Vagina (tissue), 2 donors: ENCODE measurements at regions not wholly inside any gene's neighbourhood (a gene's known extent, or its start where the extent isn't known, plus 50 kb on each side); places are given as distances from the start of the nearest gene placed in this dataset.

Source experiments
- DNase-seq, 2 donors: peaks; one replicate each; pipeline ENCODE4 v3.0.0-alpha.2; 2017; ENCODE audit errors: extremely low spot score in 2 of 2
- H3K27ac ChIP-seq: fragments of 200-600 bp; sonication (generic); one replicate; pipeline ENCODE4 v1.5.1; 2019
- H3K27me3 ChIP-seq: fragments of 200-600 bp; sonication (generic); one replicate; pipeline ENCODE4 v1.5.1; 2019
- H3K36me3 ChIP-seq, 2 donors: fragments of 200-600 bp; sonication (generic); one replicate each; pipeline ENCODE4 v1.5.1; 2017 to 2019
- H3K4me1 ChIP-seq: fragments of 200-600 bp; sonication (generic); one replicate; pipeline ENCODE4 v1.5.1; 2019
- H3K4me3 ChIP-seq, 2 donors: fragments of 200-600 bp; sonication (generic); 1 replicate in 1 of 2; 2 replicates in 1 of 2; pipeline ENCODE4 v1.5.1; 2016 to 2019
- H3K9me3 ChIP-seq: fragments of 200-600 bp; sonication (generic); one replicate; pipeline ENCODE4 v1.5.1; 2019
- CTCF ChIP-seq, 3 experiments: fragments of 450-650 bp in 2 of 3; fragments of 200-600 bp in 1 of 3; sonication (generic) in 1 of 3; IDR thresholded peaks; one replicate each; pipeline ENCODE4 v1.5.1; 2017 to 2019; ENCODE audit warnings: antibody characterized with exemption in 3 of 3, mild to moderate bottlenecking in 2 of 3, moderate library complexity in 2 of 3
- POLR2A ChIP-seq, 2 donors: fragments of 450-650 bp; IDR thresholded peaks; one replicate each; pipeline ENCODE4 v1.6.1; 2017; ENCODE audit warnings: antibody characterized with exemption in 2 of 2, mild to moderate bottlenecking in 2 of 2, moderate library complexity in 2 of 2
- POLR2AphosphoS5 ChIP-seq, 2 donors: sonication (generic); formaldehyde crosslinking; IDR thresholded peaks; one replicate each; pipeline ENCODE4 v1.9.0; 2017; ENCODE audit warnings: antibody characterized with exemption in 2 of 2, mild to moderate bottlenecking in 2 of 2, low read depth in 1 of 2; ENCODE audit not compliant: insufficient read depth in 1 of 2
- intact Hi-C: fragments of 100-400 bp; cut with DNase I; formaldehyde crosslinking; loops from one replicate; pipeline ENCODE4 v1.15.1; 2023

- Histone ChIP-seq H3K36me3 (no peaks in the 10 kb centered on the region), H3K27me3 (no peaks in the 10 kb centered on the region), H3K4me3 (no peak overlapping the region), H3K9me3 (no peaks in the 10 kb centered on the region), H3K27ac (no peak overlapping the region), H3K4me1 (no peaks in the 10 kb centered on the region)
- intact Hi-C loops, result no loop called here
- TF ChIP-seq POLR2A (IDR thresholded peaks at IDR 0.05) (no peak), POLR2AphosphoS5 (IDR thresholded peaks at IDR 0.05; ENCODE audit: insufficient read depth in 1 of 2, low read depth in 1 of 2) (no peak), CTCF (IDR thresholded peaks at IDR 0.05) (no peak)
- peak in 1 of 2 donors; percentile 92 for DNase-seq
These were observed 109.4 kb upstream of the KCNG1 start for GRCh38 chr20:51132279-51132678.

GRCh38 chr20:51131811-51132210 is 108.9 kb upstream of the KCNG1 start:
- TF ChIP-seq POLR2A (IDR thresholded peaks at IDR 0.05) (no peak), POLR2AphosphoS5 (IDR thresholded peaks at IDR 0.05; ENCODE audit: insufficient read depth in 1 of 2, low read depth in 1 of 2) (no peak), CTCF (IDR thresholded peaks at IDR 0.05) (no peak)
- intact Hi-C loops, result no loop called here
- Histone ChIP-seq H3K27me3 (no peaks in the 10 kb centered on the region), H3K9me3 (no peaks in the 10 kb centered on the region), H3K4me1 (no peaks in the 10 kb centered on the region), H3K27ac (no peak overlapping the region), H3K4me3 (no peak overlapping the region), H3K36me3 (no peaks in the 10 kb centered on the region)
- DNase-seq, result peak in 1 of 2 donors; percentile 28

- H3K27me3 ChIP-seq, result no peaks in the 10 kb centered on the region
- no peak overlapping the region for H3K4me3 ChIP-seq
- peaks cover 9% of the 10 kb centered on the region for H3K4me1 ChIP-seq
- no peak overlapping the region for H3K27ac ChIP-seq
- H3K9me3 ChIP-seq, result no peaks in the 10 kb centered on the region
- TF ChIP-seq POLR2AphosphoS5 (IDR thresholded peaks at IDR 0.05; ENCODE audit: insufficient read depth in 1 of 2, low read depth in 1 of 2) (peak in 1 of 2 donors; percentile 51), POLR2A (IDR thresholded peaks at IDR 0.05) (no peak)
- intact Hi-C loops, result no loop called here
- H3K36me3 ChIP-seq, result no peaks in the 10 kb centered on the region
- DNase-seq, result no peak
These were observed 106.4 kb upstream of the KCNG1 start for GRCh38 chr20:51129147-51129776.

- no peaks in the 10 kb centered on the region for H3K27me3 ChIP-seq
- peaks cover 9% of the 10 kb centered on the region for H3K4me1 ChIP-seq
- no peaks in the 10 kb centered on the region for H3K9me3 ChIP-seq
- H3K27ac ChIP-seq, result no peak overlapping the region
- H3K4me3 ChIP-seq, result no peak overlapping the region
- intact Hi-C loops, result no loop called here
- no peaks in the 10 kb centered on the region for H3K36me3 ChIP-seq
- DNase-seq, result no peak
- TF ChIP-seq POLR2AphosphoS5 (IDR thresholded peaks at IDR 0.05; ENCODE audit: insufficient read depth in 1 of 2, low read depth in 1 of 2) (no peak), POLR2A (IDR thresholded peaks at IDR 0.05) (no peak), CTCF (IDR thresholded peaks at IDR 0.05) (no peak)
These were observed 105.3 kb upstream of the KCNG1 start for GRCh38 chr20:51128198-51128597.

- Histone ChIP-seq H3K4me1 (peaks cover 9% of the 10 kb centered on the region), H3K4me3 (no peak overlapping the region), H3K36me3 (no peaks in the 10 kb centered on the region), H3K27ac (no peak overlapping the region), H3K27me3 (no peaks in the 10 kb centered on the region), H3K9me3 (no peaks in the 10 kb centered on the region)
- no peak for TF ChIP-seq POLR2AphosphoS5 (IDR thresholded peaks at IDR 0.05; ENCODE audit: insufficient read depth in 1 of 2, low read depth in 1 of 2)
- TF ChIP-seq CTCF (IDR thresholded peaks at IDR 0.05), result no peak
- no peak for TF ChIP-seq POLR2A (IDR thresholded peaks at IDR 0.05)
- intact Hi-C loops, result no loop called here
- DNase-seq, result no peak
These were observed 104.8 kb upstream of the KCNG1 start for GRCh38 chr20:51127713-51128112.
